NCI-H82 (cell line): ENCODE measurements at regions not wholly inside any gene's neighbourhood (a gene's known extent, or its start where the extent isn't known, plus 50 kb on each side); places are given as distances from the start of the nearest gene placed in this dataset.

Source experiments
- DNase-seq: peaks from one replicate; lab custom pipeline; 2025; lab: John Stamatoyannopoulos, UW

DNA sequence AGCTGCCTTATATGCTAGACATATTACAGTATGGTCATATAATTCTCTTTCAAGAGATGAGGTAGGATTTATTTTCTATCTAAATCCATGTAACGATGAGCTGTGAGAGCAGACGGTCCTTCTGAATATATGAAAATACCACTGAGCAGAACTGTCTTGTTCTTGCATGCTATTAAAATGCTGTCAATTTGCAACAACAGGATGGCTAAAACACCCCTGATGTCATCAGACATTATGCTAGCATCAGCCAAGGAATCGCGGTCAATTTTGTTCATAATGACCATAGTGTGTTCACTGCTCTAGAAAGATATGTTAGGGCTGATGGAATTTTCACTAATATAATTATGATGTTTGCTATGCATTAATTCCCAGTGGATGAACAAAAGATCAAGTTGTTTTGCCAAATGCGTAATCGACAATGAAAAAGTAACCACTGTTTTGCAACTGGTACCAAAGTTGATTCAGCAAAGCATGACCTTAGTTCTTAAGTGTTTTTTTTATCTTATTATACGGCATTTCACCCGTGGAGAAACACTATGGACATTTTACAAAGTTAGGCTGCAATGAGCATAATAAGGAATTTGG lies 765.4 kb upstream of the NR2F2 start:
- no peak for DNase-seq

GRCh38 chr15:95565690-95566089 lies 764.8 kb upstream of the NR2F2 start:
- no peak for DNase-seq

DNA sequence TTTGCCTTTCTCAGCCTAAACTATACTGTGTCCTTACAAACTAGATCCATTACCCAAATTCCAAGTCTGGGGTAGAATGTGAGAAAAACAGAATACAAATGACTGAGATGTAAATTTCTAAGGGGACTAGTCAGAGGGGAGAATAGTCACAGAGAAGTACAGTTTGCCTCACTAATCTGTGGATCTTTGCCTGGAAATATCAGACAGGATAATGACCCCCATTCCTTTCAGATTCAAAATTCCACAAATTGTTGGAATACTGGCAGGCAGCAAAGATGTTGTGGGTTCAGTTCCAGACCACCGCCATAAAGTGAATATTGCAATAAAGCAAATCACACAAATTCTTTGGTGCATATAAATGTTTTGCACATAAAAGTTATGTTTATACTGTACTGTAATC lies 762.8 kb upstream of the NR2F2 start:
- DNase-seq: no peak

- no peak for DNase-seq
Measured at GRCh38 chr15:95574053-95574452, 756.4 kb upstream of the NR2F2 start.

DNA sequence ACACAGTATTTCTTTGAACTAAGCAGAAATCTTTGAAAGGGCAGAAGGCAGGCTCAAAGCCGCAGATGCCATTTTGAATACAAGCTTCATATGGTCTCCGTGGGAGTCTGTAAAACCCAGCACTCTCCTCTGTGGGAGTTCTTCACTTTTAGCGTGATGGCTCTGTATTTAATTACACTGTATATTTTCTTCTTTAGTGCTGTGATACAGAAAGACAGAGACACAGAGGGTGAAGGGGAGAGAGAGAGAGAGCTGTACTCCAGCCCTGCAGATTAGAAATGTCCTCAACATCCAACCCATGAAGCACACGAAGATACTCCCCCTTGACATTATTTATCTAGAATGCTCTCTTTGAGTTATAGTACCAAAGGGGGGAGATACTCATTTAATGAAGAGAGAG lies 752.6 kb upstream of the NR2F2 start:
- DNase-seq: no peak

DNA sequence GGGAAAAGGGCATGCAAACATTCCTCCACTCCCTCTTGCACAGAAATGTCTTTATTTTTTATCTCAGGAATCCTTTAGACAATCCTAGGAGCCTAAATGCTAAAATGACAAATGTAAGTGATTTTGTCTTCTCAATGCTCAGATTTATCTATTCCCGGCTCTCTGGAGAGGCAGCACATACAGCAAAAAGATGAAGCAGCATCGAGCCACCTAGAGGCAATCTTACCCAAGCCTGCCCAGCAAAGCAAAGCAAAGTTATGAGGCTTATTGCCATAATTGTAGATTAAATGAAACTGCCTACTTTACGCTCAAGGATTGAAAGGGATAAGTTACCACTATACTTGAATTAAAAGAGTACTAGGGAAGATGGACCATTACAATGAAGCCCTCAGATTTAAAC lies 750.4 kb upstream of the NR2F2 start:
- no peak for DNase-seq

DNA sequence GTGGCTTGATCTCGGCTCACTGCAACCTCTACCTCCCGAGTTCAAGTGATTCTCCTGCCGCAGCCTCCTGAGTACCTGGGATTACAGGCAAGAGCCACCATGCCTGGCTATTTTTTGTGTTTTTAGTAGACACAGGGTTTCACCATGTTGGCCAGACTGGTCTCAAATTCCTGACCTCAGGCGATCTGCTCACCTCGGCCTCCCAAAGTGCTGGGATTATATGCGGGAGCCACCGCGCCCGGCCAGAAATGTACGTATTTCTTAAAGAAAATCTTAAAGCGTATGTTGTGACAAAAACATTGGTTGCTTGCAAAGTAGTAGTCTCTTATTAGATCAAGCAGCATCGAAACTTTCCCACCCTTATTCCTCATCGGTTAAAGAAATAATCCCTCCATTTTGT lies 748.9 kb upstream of the NR2F2 start:
- no peak for DNase-seq

GRCh38 chr15:95584088-95584487 lies 746.4 kb upstream of the NR2F2 start:
- no peak for DNase-seq

GRCh38 chr15:95588056-95588455 lies 742.4 kb upstream of the NR2F2 start:
- DNase-seq: no peak

- no peak for DNase-seq
Measured at GRCh38 chr15:95590533-95591044, 739.9 kb upstream of the NR2F2 start.

- no peak for DNase-seq
Measured at GRCh38 chr15:95591270-95591669, 739.2 kb upstream of the NR2F2 start.

DNA sequence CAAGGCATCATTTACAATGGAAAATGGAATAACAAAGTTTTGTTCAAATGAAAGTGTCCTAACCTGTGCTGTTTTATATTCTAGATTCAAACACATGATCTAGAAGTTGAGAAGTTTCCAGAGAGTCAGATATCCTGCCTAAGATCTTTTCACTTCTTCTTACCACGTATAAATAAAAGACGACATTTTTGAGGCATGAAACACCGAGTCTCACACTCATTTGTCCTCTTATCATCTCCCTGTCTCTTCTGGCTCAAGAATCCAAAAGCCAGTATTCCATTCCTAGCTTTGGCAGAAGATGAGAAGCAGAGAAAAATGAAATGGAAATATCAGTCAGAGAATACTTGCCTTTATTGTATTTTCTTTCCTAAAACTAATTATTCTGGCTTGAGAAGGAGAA lies 738.6 kb upstream of the NR2F2 start:
- DNase-seq: no peak

GRCh38 chr15:95594496-95594895 lies 736.0 kb upstream of the NR2F2 start:
- peak; percentile 7 for DNase-seq

GRCh38 chr15:95595759-95596158 lies 734.7 kb upstream of the NR2F2 start:
- no peak for DNase-seq

- DNase-seq: peak; percentile 53
Measured at GRCh38 chr15:95596496-95596895, 734.0 kb upstream of the NR2F2 start.

GRCh38 chr15:95598251-95598855 lies 732.1 kb upstream of the NR2F2 start:
- no peak for DNase-seq

GRCh38 chr15:95600367-95600766 lies 730.1 kb upstream of the NR2F2 start:
- DNase-seq: no peak

- DNase-seq: no peak
Measured at GRCh38 chr15:95600884-95601283, 729.6 kb upstream of the NR2F2 start.

- DNase-seq: no peak
Measured at GRCh38 chr15:95601525-95601924, 729.0 kb upstream of the NR2F2 start.

- DNase-seq: peak; percentile 15
Measured at GRCh38 chr15:95603802-95604201, 726.7 kb upstream of the NR2F2 start.

DNA sequence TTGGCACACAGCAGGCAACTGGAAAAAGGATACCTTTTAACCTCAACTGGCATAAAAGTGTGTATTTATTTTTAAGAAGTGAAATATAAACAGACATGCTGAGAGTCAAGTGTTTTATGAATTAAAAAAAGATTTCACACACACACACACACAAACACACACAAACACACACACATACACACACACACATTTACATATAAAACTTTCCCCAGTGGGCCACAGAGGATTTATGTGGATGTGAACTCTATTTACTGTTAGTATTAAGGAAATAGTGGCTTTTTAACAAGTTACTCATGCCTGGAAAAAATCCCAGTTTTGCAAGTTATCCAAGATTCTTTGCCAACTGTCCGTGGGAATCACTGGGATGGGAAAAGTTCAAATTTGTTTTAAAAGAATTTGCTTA lies 725.9 kb upstream of the NR2F2 start:
- no peak for DNase-seq

- DNase-seq: no peak
Measured at GRCh38 chr15:95605098-95605497, 725.4 kb upstream of the NR2F2 start.

DNA sequence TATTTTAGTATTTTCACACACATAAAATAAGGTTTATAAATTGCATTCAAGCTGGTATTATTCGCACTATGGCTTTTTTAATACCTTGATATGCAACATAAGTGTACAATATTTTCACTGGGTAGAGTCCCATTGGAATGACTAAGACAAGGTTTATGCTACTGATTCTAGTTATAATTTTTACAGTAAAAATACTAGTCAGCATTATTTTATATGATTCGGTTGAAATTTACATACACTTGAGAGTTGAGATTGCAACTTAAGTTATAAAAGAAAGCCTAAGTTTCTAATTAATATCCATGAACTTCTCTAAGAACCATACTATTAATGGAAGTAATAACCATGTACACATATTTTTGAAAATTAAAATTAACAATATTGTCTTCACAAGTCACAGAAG lies 723.9 kb upstream of the NR2F2 start:
- DNase-seq: no peak

- no peak for DNase-seq
Measured at GRCh38 chr15:95608371-95608770, 722.1 kb upstream of the NR2F2 start.
